ENCODE measurements at regions not wholly inside any gene's neighbourhood (a gene's known extent, or its start where the extent isn't known, plus 50 kb on each side); places are given as distances from the start of the nearest gene placed in this dataset.

- H3K79me2 ChIP-seq (ENCODE audit: insufficient read depth, low read length): no peaks in the 10 kb centered on the region
- Mint-ChIP-seq H3K27ac (no peak overlapping the region), H3K27me3 (ENCODE audit: low read depth in 3 of 3) (no peaks in the 10 kb centered on the region), H3K4me3 (no peak overlapping the region), H3K9me3 (peaks cover 0 to 10% (median 5%) of the 10 kb centered on the region in 7 donors), H3K36me3 (no peaks in the 10 kb centered on the region), H3K4me1 (peaks cover 9% of the 10 kb centered on the region)
- no CpG with 5 or more reads among the region's 3 CpGs for WGBS (ENCODE audit: insufficient coverage)
- no peak overlapping the region for H2AFZ ChIP-seq (ENCODE audit: insufficient read depth, low read depth, low read length, poor library complexity, severe bottlenecking)
- no peak overlapping the region for H3K9ac ChIP-seq (ENCODE audit: insufficient read depth, low read length, poor library complexity, severe bottlenecking)
- DNase-seq: no peak
- H3K4me3 ChIP-seq (replicated peaks in 1 of 3; ENCODE audit: low read depth in 2 of 3, low read length in 3 of 3): no peak overlapping the region
- no peaks in the 10 kb centered on the region for H3K36me3 ChIP-seq (replicated peaks in 1 of 2; ENCODE audit: control insufficient read depth in 1 of 2, insufficient read depth in 2 of 2, low read length in 2 of 2)
- H3K4me1 ChIP-seq (ENCODE audit: control insufficient read depth in 1 of 2, insufficient read depth in 2 of 2, low read length in 2 of 2): peaks cover 0 to 3% of the 10 kb centered on the region in 2 donors
- intact Hi-C loops (cut with micrococcal nuclease): no loop called here
- no peaks in the 10 kb centered on the region for H3K9me3 ChIP-seq (replicated peaks in 1 of 2; ENCODE audit: control insufficient read depth in 1 of 2, insufficient read depth in 1 of 2, low read length in 2 of 2)
- no peak overlapping the region for H3K4me2 ChIP-seq (replicated peaks; ENCODE audit: extremely low read depth, low read length, poor library complexity, severe bottlenecking)
- H3K27ac ChIP-seq (ENCODE audit: low read depth in 1 of 2, low read length in 2 of 2): no peak overlapping the region
- no peaks in the 10 kb centered on the region for H3K27me3 ChIP-seq (ENCODE audit: control insufficient read depth in 2 of 2, insufficient read depth in 2 of 2, low read length in 2 of 2)
- no peaks in the 10 kb centered on the region for H4K20me1 ChIP-seq (ENCODE audit: insufficient read depth, low read length)
- TF ChIP-seq CTCF (IDR thresholded peaks at IDR 0.05): no peak
Measured at GRCh38 chr12:83317595-83317994, 630.9 kb downstream of the TMTC2 start.

- Histone ChIP-seq H3K4me1 (ENCODE audit: control insufficient read depth in 1 of 2, insufficient read depth in 2 of 2, low read length in 2 of 2) (no peaks in the 10 kb centered on the region), H3K4me3 (replicated peaks in 1 of 3; ENCODE audit: low read depth in 2 of 3, low read length in 3 of 3) (no peak overlapping the region), H3K9me3 (replicated peaks in 1 of 2; ENCODE audit: control insufficient read depth in 1 of 2, insufficient read depth in 1 of 2, low read length in 2 of 2) (no peaks in the 10 kb centered on the region), H3K36me3 (replicated peaks in 1 of 2; ENCODE audit: control insufficient read depth in 1 of 2, insufficient read depth in 2 of 2, low read length in 2 of 2) (no peaks in the 10 kb centered on the region), H3K79me2 (ENCODE audit: insufficient read depth, low read length) (no peaks in the 10 kb centered on the region), H2AFZ (ENCODE audit: insufficient read depth, low read depth, low read length, poor library complexity, severe bottlenecking) (no peak overlapping the region), H3K4me2 (replicated peaks; ENCODE audit: extremely low read depth, low read length, poor library complexity, severe bottlenecking) (no peak overlapping the region), H4K20me1 (ENCODE audit: insufficient read depth, low read length) (no peaks in the 10 kb centered on the region), H3K27ac (ENCODE audit: low read depth in 1 of 2, low read length in 2 of 2) (no peak overlapping the region), H3K9ac (ENCODE audit: insufficient read depth, low read length, poor library complexity, severe bottlenecking) (no peak overlapping the region), H3K27me3 (ENCODE audit: control insufficient read depth in 2 of 2, insufficient read depth in 2 of 2, low read length in 2 of 2) (no peaks in the 10 kb centered on the region)
- TF ChIP-seq CTCF (IDR thresholded peaks at IDR 0.05): no peak
- DNase-seq: no peak
- Mint-ChIP-seq H3K36me3 (no peaks in the 10 kb centered on the region), H3K4me3 (no peak overlapping the region), H3K27ac (no peak overlapping the region), H3K9me3 (peaks cover 0 to 6% (median 2%) of the 10 kb centered on the region in 7 donors), H3K4me1 (no peaks in the 10 kb centered on the region), H3K27me3 (ENCODE audit: low read depth in 3 of 3) (no peaks in the 10 kb centered on the region)
- intact Hi-C loops (cut with micrococcal nuclease): no loop called here
Measured at GRCh38 chr12:83313827-83314226, 627.1 kb downstream of the TMTC2 start.

All from CD14-positive monocyte (primary cell).